MCF 10A (cell line): ENCODE measurements at regions not wholly inside any gene's neighbourhood (a gene's known extent, or its start where the extent isn't known, plus 50 kb on each side); places are given as distances from the start of the nearest gene placed in this dataset.

ENCODE experiments used
- BruUV-seq: library from RNA; stranded (reverse); fragments of 400-500 nt; replicated peaks from 2 replicates; lab custom pipeline; 2021; lab: Mats Ljungman, UMichigan
- CTCF ChIA-PET: fragments of 300-600 bp; sonication (Branson Sonifier 250); formaldehyde crosslinking; extraction: SDS; loops from one replicate; lab custom pipeline; 2021; ENCODE audit warnings: antibody characterized with exemption, inconsistent platforms; lab: Yijun Ruan, JAX
- POLR2A ChIA-PET: fragments of 300-600, 350-650 bp; sonication (Branson Sonifier 250); formaldehyde crosslinking; extraction: SDS; loops from one replicate; lab custom pipeline; 2020; ENCODE audit warnings: antibody characterized with exemption, inconsistent platforms; lab: Yijun Ruan, JAX
- DNase-seq: peaks from one replicate; pipeline ENCODE4 v3.0.0-alpha.2; 2018; ENCODE audit not compliant: unreplicated experiment
- H3K27ac Mint-ChIP-seq: one replicate; pipeline ENCODE4 v1.8.0; 2022; ENCODE audit warnings: mild to moderate bottlenecking, low read depth, mixed read lengths; ENCODE audit not compliant: unreplicated experiment
- H3K27me3 Mint-ChIP-seq: one replicate; pipeline ENCODE4 v1.8.0; 2022; ENCODE audit warnings: mixed read lengths; ENCODE audit not compliant: insufficient read depth, unreplicated experiment
- H3K36me3 Mint-ChIP-seq: one replicate; pipeline ENCODE4 v1.8.0; 2022; ENCODE audit warnings: mild to moderate bottlenecking, moderate library complexity, mixed read lengths; ENCODE audit not compliant: insufficient read depth, unreplicated experiment
- H3K4me1 Mint-ChIP-seq: one replicate; pipeline ENCODE4 v1.8.0; 2022; ENCODE audit warnings: mixed read lengths; ENCODE audit not compliant: insufficient read depth, unreplicated experiment
- H3K4me3 Mint-ChIP-seq: one replicate; pipeline ENCODE4 v1.8.0; 2022; ENCODE audit warnings: mild to moderate bottlenecking, moderate library complexity, mixed read lengths; ENCODE audit not compliant: unreplicated experiment
- H3K9me3 Mint-ChIP-seq: one replicate; pipeline ENCODE4 v1.8.0; 2022; ENCODE audit warnings: mixed read lengths; ENCODE audit not compliant: unreplicated experiment
- intact Hi-C: fragments of 100-400 bp; cut with micrococcal nuclease; formaldehyde crosslinking; loops from 2 replicates; pipeline ENCODE4 v1.14.1; 2022
- TF ChIP-seq, protein P1 (sequence below): fragments of 200-600 bp; IDR thresholded peaks from one replicate; pipeline ENCODE4 v1.8.0; 2022; ENCODE audit warnings: antibody characterized with exemption, mild to moderate bottlenecking; ENCODE audit not compliant: unreplicated experiment

DNA sequence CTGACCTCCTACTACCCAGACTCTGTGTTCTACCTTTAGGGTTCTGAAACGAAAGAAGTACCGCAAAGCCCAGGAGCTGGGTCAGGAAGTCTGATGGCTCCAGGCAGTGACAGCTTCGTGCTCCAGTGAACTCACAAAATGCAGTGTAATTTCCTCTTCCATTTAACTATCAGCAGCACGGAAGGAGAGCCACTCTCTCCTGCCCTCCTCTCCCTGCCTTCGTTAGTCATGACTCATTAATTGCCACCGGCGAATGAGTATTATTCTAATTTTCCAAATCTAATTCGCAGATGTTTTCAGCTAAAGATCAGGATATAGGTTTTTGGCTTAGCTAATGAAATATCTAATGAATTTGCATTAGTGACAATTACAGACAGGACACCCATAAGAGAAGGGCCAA, 1262.0 kb downstream of the TYW1 start:
- intact Hi-C loops, result no loop called here
- TF ChIP-seq, protein P1, sequence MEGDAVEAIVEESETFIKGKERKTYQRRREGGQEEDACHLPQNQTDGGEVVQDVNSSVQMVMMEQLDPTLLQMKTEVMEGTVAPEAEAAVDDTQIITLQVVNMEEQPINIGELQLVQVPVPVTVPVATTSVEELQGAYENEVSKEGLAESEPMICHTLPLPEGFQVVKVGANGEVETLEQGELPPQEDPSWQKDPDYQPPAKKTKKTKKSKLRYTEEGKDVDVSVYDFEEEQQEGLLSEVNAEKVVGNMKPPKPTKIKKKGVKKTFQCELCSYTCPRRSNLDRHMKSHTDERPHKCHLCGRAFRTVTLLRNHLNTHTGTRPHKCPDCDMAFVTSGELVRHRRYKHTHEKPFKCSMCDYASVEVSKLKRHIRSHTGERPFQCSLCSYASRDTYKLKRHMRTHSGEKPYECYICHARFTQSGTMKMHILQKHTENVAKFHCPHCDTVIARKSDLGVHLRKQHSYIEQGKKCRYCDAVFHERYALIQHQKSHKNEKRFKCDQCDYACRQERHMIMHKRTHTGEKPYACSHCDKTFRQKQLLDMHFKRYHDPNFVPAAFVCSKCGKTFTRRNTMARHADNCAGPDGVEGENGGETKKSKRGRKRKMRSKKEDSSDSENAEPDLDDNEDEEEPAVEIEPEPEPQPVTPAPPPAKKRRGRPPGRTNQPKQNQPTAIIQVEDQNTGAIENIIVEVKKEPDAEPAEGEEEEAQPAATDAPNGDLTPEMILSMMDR, result no peak
- Mint-ChIP-seq H3K27ac (no peak overlapping the region), H3K4me3 (no peak overlapping the region), H3K4me1 (no peaks in the 10 kb centered on the region), H3K36me3 (peaks cover 12% of the 10 kb centered on the region), H3K27me3 (no peaks in the 10 kb centered on the region), H3K9me3 (peaks cover 48% of the 10 kb centered on the region)
- no peak for DNase-seq
- BruUV-seq, result no TSS peak
- ChIA-PET POLR2A (no interaction called here), CTCF (no interaction called here)

DNA sequence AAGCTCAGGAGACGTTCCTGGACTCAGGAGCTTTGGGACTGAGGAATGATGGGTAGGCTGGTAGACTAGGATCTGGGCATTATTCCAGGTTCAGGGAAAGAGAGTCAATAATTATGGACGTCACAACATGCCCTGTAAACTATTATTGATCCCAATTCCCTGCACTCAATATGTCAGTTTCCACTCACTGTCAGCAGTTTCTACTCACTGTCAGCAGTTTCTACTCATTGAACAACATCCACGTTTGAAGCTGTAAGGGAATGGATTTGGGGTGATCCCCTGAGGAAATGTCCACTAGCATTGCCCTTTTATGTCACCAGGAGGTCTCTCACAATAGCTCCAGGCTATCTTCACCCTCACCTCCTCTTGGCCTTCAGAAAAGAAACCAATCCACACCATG, 1268.6 kb downstream of the TYW1 start:
- Mint-ChIP-seq H3K4me1 (no peaks in the 10 kb centered on the region), H3K27ac (no peak overlapping the region), H3K9me3 (peaks cover 56% of the 10 kb centered on the region), H3K36me3 (peaks cover 12% of the 10 kb centered on the region), H3K27me3 (no peaks in the 10 kb centered on the region), H3K4me3 (no peak overlapping the region)
- DNase-seq, result no peak
- POLR2A ChIA-PET, result no interaction called here
- CTCF ChIA-PET, result no interaction called here
- intact Hi-C loops, result no loop called here
- TF ChIP-seq, protein P1, result no peak
- no TSS peak for BruUV-seq

DNA sequence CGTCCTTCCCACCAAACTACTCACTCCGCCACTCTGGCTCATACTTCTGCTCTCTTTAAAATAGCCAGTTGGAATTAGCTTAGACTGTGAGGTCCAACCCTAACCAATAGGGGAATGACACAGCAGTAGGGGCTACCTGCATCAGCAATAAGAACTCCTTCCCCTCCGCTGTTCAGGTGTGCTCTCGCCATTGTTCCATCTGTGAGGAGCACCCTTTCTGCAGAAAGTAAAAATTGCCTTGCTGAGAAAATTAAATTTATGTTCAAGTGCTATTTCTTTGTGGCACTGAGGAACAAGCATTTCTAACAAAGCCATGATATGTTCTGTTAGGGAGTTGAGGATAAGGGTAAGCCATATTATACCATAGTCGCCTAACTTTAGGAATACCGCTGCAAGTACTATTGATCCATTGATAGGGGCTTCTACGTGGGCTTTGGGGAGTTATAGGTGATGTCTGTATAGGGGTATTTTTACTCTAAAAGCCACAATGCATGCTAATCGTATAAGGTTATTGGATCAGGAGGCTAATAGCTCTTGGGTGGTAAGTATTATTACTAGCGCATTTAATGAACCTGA, 1269.5 kb downstream of the TYW1 start:
- POLR2A ChIA-PET, result no interaction called here
- BruUV-seq, result no TSS peak
- TF ChIP-seq, protein P1, result no peak
- no peaks in the 10 kb centered on the region for H3K27me3 Mint-ChIP-seq
- CTCF ChIA-PET, result interaction anchor here (0.6 kb wide), 1 partner anchor 62 kb away, joined by 3 read pairs; no protein-coding TSS in a partner anchor
- no peak overlapping the region for H3K27ac Mint-ChIP-seq
- H3K36me3 Mint-ChIP-seq, result peaks cover 5% of the 10 kb centered on the region
- H3K4me3 Mint-ChIP-seq, result no peak overlapping the region
- H3K9me3 Mint-ChIP-seq, result peaks cover 47% of the 10 kb centered on the region
- H3K4me1 Mint-ChIP-seq, result no peaks in the 10 kb centered on the region
- DNase-seq, result no peak
- intact Hi-C loops, result no loop called here

DNA sequence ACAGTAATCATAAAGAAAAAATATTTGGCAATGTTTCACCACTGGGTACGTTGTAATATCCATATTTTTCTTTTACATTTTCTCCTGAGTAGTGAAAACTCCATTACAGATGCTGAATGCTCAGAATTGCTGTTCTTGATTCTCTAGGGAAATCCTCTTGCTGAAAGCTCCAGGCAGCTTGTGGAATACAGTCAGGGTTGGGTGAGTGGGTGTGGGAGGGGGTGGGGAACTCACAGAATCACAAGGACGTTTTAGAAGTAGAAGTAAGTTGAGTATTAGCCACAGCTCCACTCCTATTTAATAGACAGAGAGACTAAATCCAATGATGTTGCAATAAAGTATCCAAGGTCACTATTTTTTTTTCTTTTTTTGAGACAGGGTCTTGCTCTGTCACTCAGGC, 1270.9 kb downstream of the TYW1 start:
- Mint-ChIP-seq H3K27ac (no peak overlapping the region), H3K4me3 (no peak overlapping the region), H3K9me3 (peaks cover 37% of the 10 kb centered on the region), H3K4me1 (no peaks in the 10 kb centered on the region), H3K36me3 (no peaks in the 10 kb centered on the region), H3K27me3 (no peaks in the 10 kb centered on the region)
- TF ChIP-seq, protein P1, result no peak
- no peak for DNase-seq
- no TSS peak for BruUV-seq
- ChIA-PET POLR2A (no interaction called here), CTCF (no interaction called here)
- intact Hi-C loops, result no loop called here
